IMR-90 (cell line): ENCODE measurements at regions not wholly inside any gene's neighbourhood (a gene's known extent, or its start where the extent isn't known, plus 50 kb on each side); places are given as distances from the start of the nearest gene placed in this dataset.
"Not testable (repeated sequence)": the region's sequence is repeated elsewhere in the genome, so short reads cannot be mapped to it uniquely, and the experiment has no call there.

ENCODE experiments used
- ATAC-seq: fragments of 200-7000 bp; cut with Tn5 transposase; 2 replicates; pipeline ENCODE4 v1.9.1; 2020; ENCODE audit warnings: low read depth, mild to moderate bottlenecking, moderate library complexity
- BruUV-seq: library from RNA; stranded (reverse); fragments of 400-500 nt; replicated peaks from 2 replicates; lab custom pipeline; 2021; lab: Mats Ljungman, UMichigan
- CTCF ChIA-PET: fragments of 300-600 bp; formaldehyde crosslinking; extraction: SDS; loops from one replicate; lab custom pipeline; 2021; ENCODE audit warnings: antibody characterized with exemption; lab: Yijun Ruan, JAX
- POLR2A ChIA-PET: fragments of 300-600 bp; sonication (Branson Sonifier 250); formaldehyde crosslinking; loops from one replicate; lab custom pipeline; 2022; ENCODE audit warnings: antibody characterized with exemption; ENCODE audit not compliant: unreplicated experiment; lab: Charles Lee
- DNase-seq: peaks from one replicate; pipeline ENCODE4 v3.0.0; 2013
- H2AFZ ChIP-seq: replicated peaks from 2 replicates; pipeline ENCODE3; 2013; ENCODE audit warnings: low read length, mild to moderate bottlenecking; ENCODE audit not compliant: poor library complexity
- H2AK5ac ChIP-seq: 2 replicates; pipeline ENCODE4 v1.6.1; 2013; ENCODE audit warnings: low read depth, low read length, inconsistent platforms
- H2AK9ac ChIP-seq: replicated peaks from 2 replicates; pipeline ENCODE3; 2013; ENCODE audit warnings: mild to moderate bottlenecking, low read depth, low read length, moderate library complexity; ENCODE audit not compliant: poor library complexity
- H2BK120ac ChIP-seq: 2 replicates; pipeline ENCODE4 v1.6.1; 2013; ENCODE audit warnings: low read depth, low read length, inconsistent platforms
- H2BK15ac ChIP-seq: 3 replicates; pipeline ENCODE4 v1.6.1; 2013; ENCODE audit warnings: low read depth, low read length, inconsistent platforms
- H2BK20ac ChIP-seq: 2 replicates; pipeline ENCODE4 v1.6.1; 2013; ENCODE audit warnings: low read depth, mild to moderate bottlenecking, inconsistent platforms, low read length, moderate library complexity
- H2BK5ac ChIP-seq: 2 replicates; pipeline ENCODE4 v1.6.1; 2013; ENCODE audit warnings: mild to moderate bottlenecking, low read depth, low read length, inconsistent platforms; ENCODE audit not compliant: poor library complexity, severe bottlenecking
- H3K14ac ChIP-seq: replicated peaks from 2 replicates; pipeline ENCODE4 v1.6.1; 2013; ENCODE audit warnings: low read depth, low read length, inconsistent platforms
- H3K18ac ChIP-seq: 2 replicates; pipeline ENCODE4 v1.6.1; 2013; ENCODE audit warnings: low read depth, low read length, control low read depth
- H3K23ac ChIP-seq: 2 replicates; pipeline ENCODE4 v1.6.1; 2013; ENCODE audit warnings: low read depth, low read length, inconsistent platforms
- H3K27ac ChIP-seq: 2 replicates; pipeline ENCODE4 v1.5.1; 2013; ENCODE audit warnings: mild to moderate bottlenecking, control low read depth, low read length; ENCODE audit not compliant: insufficient read depth
- H3K27me3 ChIP-seq: 2 replicates; pipeline ENCODE4 v1.6.1; 2013; ENCODE audit warnings: low read length; ENCODE audit not compliant: control insufficient read depth, insufficient read depth
- H3K36me3 ChIP-seq: 2 replicates; pipeline ENCODE4 v1.6.1; 2013; ENCODE audit warnings: low read length, mixed read lengths; ENCODE audit not compliant: control insufficient read depth, insufficient read depth
- H3K4ac ChIP-seq: 2 replicates; pipeline ENCODE4 v1.6.1; 2013; ENCODE audit warnings: low read depth, low read length, inconsistent platforms
- H3K4me1 ChIP-seq: 2 replicates; pipeline ENCODE4 v1.6.1; 2013; ENCODE audit warnings: low read length, mixed read lengths; ENCODE audit not compliant: control insufficient read depth, insufficient read depth
- H3K4me2 ChIP-seq: 2 replicates; pipeline ENCODE4 v1.6.1; 2013; ENCODE audit warnings: low read depth, mild to moderate bottlenecking, control low read depth, low read length, moderate library complexity
- H3K4me3 ChIP-seq: 2 replicates; pipeline ENCODE4 v1.5.1; 2013; ENCODE audit warnings: low read depth, mild to moderate bottlenecking, control low read depth, low read length, moderate library complexity; ENCODE audit not compliant: insufficient read depth
- H3K56ac ChIP-seq: 2 replicates; pipeline ENCODE4 v1.6.1; 2013; ENCODE audit warnings: low read length, inconsistent platforms; ENCODE audit not compliant: insufficient read depth; ENCODE audit errors: extremely low read depth
- H3K79me1 ChIP-seq, 2 experiments: 2 replicates each; pipeline ENCODE4 v1.6.1; 2013; ENCODE audit warnings: low read length in 2 of 2, inconsistent platforms in 1 of 2, low read depth in 1 of 2
- H3K9ac ChIP-seq: 2 replicates; pipeline ENCODE4 v1.6.1; 2013; ENCODE audit warnings: low read depth, low read length, control low read depth
- H3K9me1 ChIP-seq: 2 replicates; pipeline ENCODE4 v1.6.1; 2013; ENCODE audit warnings: low read length, inconsistent platforms; ENCODE audit not compliant: insufficient read depth
- H3K9me3 ChIP-seq: 2 replicates; pipeline ENCODE4 v1.6.1; 2013; ENCODE audit warnings: low read length; ENCODE audit not compliant: control insufficient read depth, insufficient read depth
- H4K20me1 ChIP-seq: 2 replicates; pipeline ENCODE4 v1.6.1; 2013; ENCODE audit warnings: low read length, inconsistent platforms; ENCODE audit not compliant: insufficient read depth
- H4K5ac ChIP-seq: 2 replicates; pipeline ENCODE4 v1.6.1; 2013; ENCODE audit warnings: mild to moderate bottlenecking, low read depth, low read length, control low read depth
- H4K8ac ChIP-seq, 2 experiments: 2 replicates each; pipeline ENCODE4 v1.6.1; 2013; ENCODE audit warnings: low read depth in 2 of 2, low read length in 2 of 2, control low read depth in 1 of 2, inconsistent platforms in 1 of 2
- H4K91ac ChIP-seq: 2 replicates; pipeline ENCODE4 v1.6.1; 2013; ENCODE audit warnings: low read depth, low read length, inconsistent platforms; ENCODE audit not compliant: insufficient read depth
- BHLHE40 ChIP-seq: fragments of 150-350 bp; IDR thresholded peaks from 2 replicates; pipeline ENCODE4 v1.6.1; 2016; ENCODE audit warnings: mild to moderate bottlenecking, low read depth, low read length
- NFE2L2 ChIP-seq: fragments of 150-350 bp; IDR thresholded peaks from 2 replicates; pipeline ENCODE4 v1.6.1; 2016; ENCODE audit warnings: low read depth, mild to moderate bottlenecking, low read length
- RAD21 ChIP-seq: IDR thresholded peaks from 2 replicates; pipeline ENCODE4 v1.6.1; 2012; ENCODE audit warnings: low read length, improper control_type of control experiment
- whole genome bisulfite sequencing, 2 experiments: methylation state at CpG; one replicate each; pipeline versions ENCODE4 v1.1.5 to v1.1.7; 2013; ENCODE audit warnings: missing lambda C conversion rate in 2 of 2; ENCODE audit not compliant: insufficient read length in 1 of 2; ENCODE audit errors: extremely low coverage in 2 of 2; 5-methylcytosine and 5-hydroxymethylcytosine counted together
- dilution Hi-C: fragments of 300-500 bp; cut with HindIII; formaldehyde crosslinking; loops from one replicate; pipeline ENCODE4 v1.14.3; 2018; ENCODE audit warnings: low sequenced_read_pairs; ENCODE audit not compliant: unreplicated experiment
- in situ Hi-C: fragments of 300-500 bp; cut with MboI; formaldehyde crosslinking; loops from 3 replicates; pipeline ENCODE4 v1.14.3; 2019; ENCODE audit warnings: low sequenced_read_pairs, inconsistent platforms, mixed read lengths
- intact Hi-C: fragments of 100-400 bp; cut with micrococcal nuclease; formaldehyde crosslinking; loops from 2 replicates; pipeline ENCODE4 v1.10.0; 2022
- TF ChIP-seq, protein P1 (sequence below): conservative IDR thresholded peaks from 2 replicates; pipeline ENCODE4 v1.5.1; 2012; ENCODE audit warnings: mild to moderate bottlenecking, low read depth, low read length, improper control_type of control experiment

DNA sequence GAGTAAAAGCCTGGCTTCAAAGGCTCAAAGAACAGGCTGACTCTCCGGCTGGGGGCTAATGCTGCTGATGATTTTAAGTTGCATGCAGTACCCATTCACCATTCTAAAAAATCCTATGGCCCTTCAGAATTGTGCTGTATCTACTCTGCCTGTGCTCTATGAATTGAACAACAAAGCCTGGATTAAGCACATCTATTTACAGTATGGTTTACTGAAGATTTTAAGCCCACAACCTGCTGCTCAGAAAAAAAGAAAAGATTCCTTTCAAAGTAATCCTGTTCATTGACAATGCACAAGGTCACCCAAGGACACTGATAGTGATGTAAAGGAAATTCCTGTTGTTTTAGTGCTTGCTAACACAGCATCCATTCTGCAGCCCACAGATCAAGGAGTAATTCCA is 84.9 kb upstream of the SFRP2 start:
- Histone ChIP-seq H4K91ac (no peak overlapping the region), H3K79me1 (no peaks in the 10 kb centered on the region), H3K23ac (no peak overlapping the region), H3K9me3 (no peaks in the 10 kb centered on the region; the same call in 1 of the 2 replicates), H3K4me2 (no peak overlapping the region), H2AK9ac (no peak overlapping the region), H2BK120ac (no peak overlapping the region), H3K4ac (no peak overlapping the region), H3K56ac (no peak overlapping the region), H2AK5ac (no peak overlapping the region), H2BK15ac (no peak overlapping the region), H3K9me1 (no peaks in the 10 kb centered on the region), H3K18ac (no peak overlapping the region), H3K4me3 (no peak overlapping the region), H2AFZ (no peak overlapping the region), H2BK5ac (no peak overlapping the region), H4K5ac (no peak overlapping the region), H4K20me1 (no peaks in the 10 kb centered on the region), H2BK20ac (no peak overlapping the region), H3K27ac (no peak overlapping the region), H3K14ac (no peak overlapping the region), H3K27me3 (no peaks in the 10 kb centered on the region), H3K36me3 (no peaks in the 10 kb centered on the region), H3K9ac (no peak overlapping the region), H4K8ac (no peak overlapping the region), H3K4me1 (no peaks in the 10 kb centered on the region)
- CTCF ChIA-PET, result no interaction called here
- BruUV-seq, result no TSS peak
- POLR2A ChIA-PET, result no interaction called here
- in situ Hi-C loops (no loop called here), dilution Hi-C loops (no loop called here), intact Hi-C loops (no loop called here)
- TF ChIP-seq BHLHE40 (no peak), NFE2L2 (no peak), RAD21 (no peak)
- TF ChIP-seq, protein P1, sequence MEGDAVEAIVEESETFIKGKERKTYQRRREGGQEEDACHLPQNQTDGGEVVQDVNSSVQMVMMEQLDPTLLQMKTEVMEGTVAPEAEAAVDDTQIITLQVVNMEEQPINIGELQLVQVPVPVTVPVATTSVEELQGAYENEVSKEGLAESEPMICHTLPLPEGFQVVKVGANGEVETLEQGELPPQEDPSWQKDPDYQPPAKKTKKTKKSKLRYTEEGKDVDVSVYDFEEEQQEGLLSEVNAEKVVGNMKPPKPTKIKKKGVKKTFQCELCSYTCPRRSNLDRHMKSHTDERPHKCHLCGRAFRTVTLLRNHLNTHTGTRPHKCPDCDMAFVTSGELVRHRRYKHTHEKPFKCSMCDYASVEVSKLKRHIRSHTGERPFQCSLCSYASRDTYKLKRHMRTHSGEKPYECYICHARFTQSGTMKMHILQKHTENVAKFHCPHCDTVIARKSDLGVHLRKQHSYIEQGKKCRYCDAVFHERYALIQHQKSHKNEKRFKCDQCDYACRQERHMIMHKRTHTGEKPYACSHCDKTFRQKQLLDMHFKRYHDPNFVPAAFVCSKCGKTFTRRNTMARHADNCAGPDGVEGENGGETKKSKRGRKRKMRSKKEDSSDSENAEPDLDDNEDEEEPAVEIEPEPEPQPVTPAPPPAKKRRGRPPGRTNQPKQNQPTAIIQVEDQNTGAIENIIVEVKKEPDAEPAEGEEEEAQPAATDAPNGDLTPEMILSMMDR, result no peak
- DNase-seq (no peak), ATAC-seq (no peak)
- WGBS, 2 experiments, result no CpG with 5 or more reads among the region's 1 CpG

DNA sequence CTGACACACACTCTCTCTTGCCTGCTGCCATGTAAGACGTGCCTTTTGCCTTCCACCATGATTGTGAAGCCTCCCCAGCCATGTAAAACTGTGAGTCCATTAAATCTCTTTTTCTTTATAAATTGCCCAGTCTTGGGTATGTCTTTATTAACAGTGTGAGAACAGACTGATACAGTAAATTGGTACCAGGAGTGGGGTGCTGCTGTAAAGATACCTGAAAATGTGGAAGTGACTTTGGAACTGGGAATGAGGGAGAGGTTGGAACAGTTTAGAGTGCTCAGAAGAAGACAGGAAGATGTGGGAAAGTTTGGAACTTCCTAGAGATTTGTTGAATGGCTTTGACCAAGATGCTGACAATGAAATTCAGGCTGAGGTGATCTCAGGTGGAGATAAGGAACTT is 77.9 kb upstream of the SFRP2 start:
- intact Hi-C loops, H3K4me3 ChIP-seq, H3K36me3 ChIP-seq, H4K5ac ChIP-seq, H3K14ac ChIP-seq, H3K56ac ChIP-seq, H2BK120ac ChIP-seq, H3K4ac ChIP-seq, H2BK5ac ChIP-seq, H3K4me2 ChIP-seq, in situ Hi-C loops, H3K23ac ChIP-seq, H4K20me1 ChIP-seq, BruUV-seq, H4K91ac ChIP-seq, DNase-seq, H2AK5ac ChIP-seq, H3K79me1 ChIP-seq, dilution Hi-C loops, H3K18ac ChIP-seq, CTCF ChIA-PET, H4K8ac ChIP-seq, H2AK9ac ChIP-seq, H3K9me1 ChIP-seq, H3K27me3 ChIP-seq, H3K27ac ChIP-seq, ATAC-seq, POLR2A ChIA-PET, H2BK15ac ChIP-seq, H3K9ac ChIP-seq, H2AFZ ChIP-seq, H3K4me1 ChIP-seq, H2BK20ac ChIP-seq: not testable (repeated sequence)
- peaks cover 12% of the 10 kb centered on the region; the same call in 1 of the 2 replicates for H3K9me3 ChIP-seq
- WGBS, 2 experiments, result no CpG with 5 or more reads among the region's 1 CpG
